H9 (cell line): ENCODE measurements at regions not wholly inside any gene's neighbourhood (a gene's known extent, or its start where the extent isn't known, plus 50 kb on each side); places are given as distances from the start of the nearest gene placed in this dataset.
"Not testable (repeated sequence)": the region's sequence is repeated elsewhere in the genome, so short reads cannot be mapped to it uniquely, and the experiment has no call there.

Experiments
- DNase-seq: peaks from one replicate; pipeline ENCODE4 v3.0.0-alpha.2; 2017
- H2AFZ ChIP-seq: one replicate; pipeline ENCODE4 v1.6.1; 2013; ENCODE audit warnings: mild to moderate bottlenecking, low read length, control low read depth, moderate library complexity
- H2AK5ac ChIP-seq: 2 replicates; pipeline ENCODE4 v1.6.1; 2013; ENCODE audit warnings: low read length, control low read depth, mixed read lengths; ENCODE audit not compliant: insufficient read length
- H2BK120ac ChIP-seq: one replicate; pipeline ENCODE4 v1.6.1; 2013; ENCODE audit warnings: low read depth, mild to moderate bottlenecking, low read length, control low read depth, inconsistent platforms; ENCODE audit not compliant: poor library complexity, severe bottlenecking
- H2BK12ac ChIP-seq: 2 replicates; pipeline ENCODE4 v1.6.1; 2013; ENCODE audit warnings: low read length, control low read depth, mixed read lengths, low read depth; ENCODE audit not compliant: insufficient read length
- H2BK15ac ChIP-seq: 2 replicates; pipeline ENCODE4 v1.6.1; 2013; ENCODE audit warnings: low read depth, low read length, control low read depth
- H2BK20ac ChIP-seq: one replicate; pipeline ENCODE4 v1.6.1; 2013; ENCODE audit warnings: low read depth, mild to moderate bottlenecking, low read length, control low read depth, inconsistent platforms; ENCODE audit not compliant: poor library complexity, severe bottlenecking
- H2BK5ac ChIP-seq: 2 replicates; pipeline ENCODE4 v1.6.1; 2013; ENCODE audit warnings: low read length, control low read depth, mixed read lengths; ENCODE audit not compliant: insufficient read length
- H3K14ac ChIP-seq: 2 replicates; pipeline ENCODE4 v1.6.1; 2013; ENCODE audit warnings: low read length, control low read depth; ENCODE audit not compliant: insufficient read depth
- H3K18ac ChIP-seq: 2 replicates; pipeline ENCODE4 v1.6.1; 2013; ENCODE audit warnings: low read depth, mild to moderate bottlenecking, mixed read lengths, low read length, control low read depth; ENCODE audit not compliant: insufficient read length
- H3K23ac ChIP-seq: 2 replicates; pipeline ENCODE4 v1.6.1; 2013; ENCODE audit warnings: low read length, control low read depth, mixed read lengths, low read depth; ENCODE audit not compliant: insufficient read length
- H3K23me2 ChIP-seq: 2 replicates; pipeline ENCODE4 v1.6.1; 2013; ENCODE audit warnings: low read depth, mild to moderate bottlenecking, mixed read lengths, low read length, control low read depth; ENCODE audit not compliant: insufficient read length, poor library complexity, severe bottlenecking
- H3K27ac ChIP-seq: 2 replicates; pipeline ENCODE4 v1.5.1; 2013; ENCODE audit warnings: low read length, control low read depth, mixed read lengths, low read depth; ENCODE audit not compliant: insufficient read length
- H3K27me3 ChIP-seq: 2 replicates; pipeline ENCODE4 v1.6.1; 2013; ENCODE audit warnings: low read length, control low read depth, inconsistent platforms; ENCODE audit not compliant: insufficient read depth
- H3K4ac ChIP-seq: 2 replicates; pipeline ENCODE4 v1.6.1; 2013; ENCODE audit warnings: low read depth, mild to moderate bottlenecking, control low read depth, inconsistent platforms, low read length, moderate library complexity
- H3K4me1 ChIP-seq: 2 replicates; pipeline ENCODE4 v1.6.1; 2013; ENCODE audit warnings: low read length, control low read depth, inconsistent platforms; ENCODE audit not compliant: insufficient read depth
- H3K4me2 ChIP-seq: 2 replicates; pipeline ENCODE4 v1.6.1; 2013; ENCODE audit warnings: low read length, control low read depth, mixed read lengths; ENCODE audit not compliant: insufficient read length, insufficient read depth
- H3K56ac ChIP-seq: 2 replicates; pipeline ENCODE4 v1.6.1; 2013; ENCODE audit warnings: low read depth, mild to moderate bottlenecking, mixed read lengths, low read length, control low read depth; ENCODE audit not compliant: insufficient read length
- H3K79me1 ChIP-seq: 2 replicates; pipeline ENCODE4 v1.6.1; 2013; ENCODE audit warnings: low read depth, mild to moderate bottlenecking, moderate library complexity, low read length, control low read depth, inconsistent platforms; ENCODE audit not compliant: insufficient read depth, poor library complexity, severe bottlenecking
- H3K79me2 ChIP-seq: 2 replicates; pipeline ENCODE4 v1.6.1; 2013; ENCODE audit warnings: low read length, control low read depth, inconsistent platforms; ENCODE audit not compliant: insufficient read depth
- H3K9ac ChIP-seq: 2 replicates; pipeline ENCODE4 v1.6.1; 2013; ENCODE audit warnings: low read length, control low read depth, mixed read lengths; ENCODE audit not compliant: insufficient read length; ENCODE audit errors: extremely low read depth
- H3K9me3 ChIP-seq: one replicate; pipeline ENCODE4 v1.6.1; 2013; ENCODE audit warnings: low read depth, low read length, inconsistent platforms; ENCODE audit not compliant: control insufficient read depth
- H3T11ph ChIP-seq: one replicate; pipeline ENCODE4 v1.6.1; 2013; ENCODE audit warnings: mild to moderate bottlenecking, low read length, control low read depth, inconsistent platforms
- H4K20me1 ChIP-seq: one replicate; pipeline ENCODE4 v1.6.1; 2013; ENCODE audit not compliant: control insufficient read depth, insufficient read length, insufficient read depth
- H4K5ac ChIP-seq: 2 replicates; pipeline ENCODE4 v1.6.1; 2013; ENCODE audit warnings: low read depth, mild to moderate bottlenecking, mixed read lengths, low read length, control low read depth; ENCODE audit not compliant: insufficient read length
- H4K8ac ChIP-seq: replicated peaks from 2 replicates; pipeline ENCODE4 v1.6.1; 2013; ENCODE audit warnings: low read length, control low read depth, mixed read lengths, low read depth; ENCODE audit not compliant: insufficient read length
- H4K91ac ChIP-seq: 2 replicates; pipeline ENCODE4 v1.6.1; 2013; ENCODE audit warnings: low read depth, mild to moderate bottlenecking, moderate library complexity, mixed read lengths, low read length, control low read depth; ENCODE audit not compliant: insufficient read length
- H3K27ac Mint-ChIP-seq, 3 experiments: 2 replicates in 2 of 3; 3 replicates in 1 of 3; pipeline ENCODE4 v1.8.0; 2020 to 2021; ENCODE audit warnings: mixed read lengths in 3 of 3, mild to moderate bottlenecking in 1 of 3, moderate library complexity in 1 of 3
- H3K27me3 Mint-ChIP-seq: 2 replicates; pipeline ENCODE4 v1.8.0; 2021; ENCODE audit warnings: low read depth, mild to moderate bottlenecking, moderate library complexity, mixed read lengths
- H3K36me3 Mint-ChIP-seq, 3 experiments: 2 replicates in 2 of 3; 3 replicates in 1 of 3; pipeline ENCODE4 v1.8.0; 2020 to 2021; ENCODE audit warnings: low read depth in 3 of 3, mixed read lengths in 3 of 3; ENCODE audit not compliant: insufficient read depth in 1 of 3
- H3K4me1 Mint-ChIP-seq, 2 experiments: 2 replicates each; pipeline ENCODE4 v1.8.0; 2020; ENCODE audit warnings: mixed read lengths in 2 of 2
- H3K4me3 Mint-ChIP-seq, 2 experiments: 2 replicates in 1 of 2; 3 replicates in 1 of 2; pipeline ENCODE4 v1.8.0; 2020 to 2021; ENCODE audit warnings: mild to moderate bottlenecking in 2 of 2, mixed read lengths in 2 of 2, moderate library complexity in 1 of 2
- H3K9me3 Mint-ChIP-seq, 2 experiments: 2 replicates in 1 of 2; 3 replicates in 1 of 2; pipeline ENCODE4 v1.8.0; 2020; ENCODE audit warnings: mild to moderate bottlenecking in 2 of 2, mixed read lengths in 2 of 2, moderate library complexity in 1 of 2
- WGBS: extraction: QIAGEN DNeasy Blood & Tissue Kit; methylation state at CpG from one replicate; pipeline ENCODE4 v1.1.7; 2013; ENCODE audit warnings: missing lambda C conversion rate, low lambda C conversion rate, mixed read lengths; ENCODE audit not compliant: insufficient read length; ENCODE audit errors: extremely low coverage; 5-methylcytosine and 5-hydroxymethylcytosine counted together

DNA sequence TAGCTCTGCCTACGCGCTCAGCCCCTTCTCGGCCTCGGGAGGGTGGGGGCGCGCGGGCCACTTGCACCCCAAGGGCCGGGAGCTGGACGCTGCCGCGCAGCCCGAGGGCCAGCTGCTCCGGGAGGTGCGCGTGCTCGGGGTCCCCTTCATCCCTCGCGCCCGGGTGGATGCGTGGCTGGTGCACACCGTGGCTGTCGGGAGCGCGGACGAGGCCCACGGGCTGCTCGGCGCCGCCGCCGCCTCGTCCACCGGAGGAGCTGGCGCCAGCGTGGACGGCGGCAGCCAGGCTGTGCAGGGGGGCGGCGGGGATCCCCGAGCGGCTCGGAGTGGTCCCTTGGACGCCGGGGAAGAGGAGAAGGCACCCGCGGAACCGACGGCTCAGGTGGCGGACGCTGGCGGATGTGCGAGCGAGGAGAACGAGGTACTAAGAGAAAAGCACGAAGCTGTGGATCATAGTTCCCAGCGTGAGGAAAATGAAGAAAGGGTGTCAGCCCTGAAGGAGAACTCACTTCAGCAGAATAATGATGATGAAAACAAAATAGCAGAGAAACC lies 69.8 kb downstream of the PMAIP1 start:
- H3K27ac ChIP-seq, H3K27me3 Mint-ChIP-seq, H4K91ac ChIP-seq, H3K23me2 ChIP-seq, H3K4ac ChIP-seq, H2BK12ac ChIP-seq, H3K18ac ChIP-seq, H3K79me2 ChIP-seq, H4K5ac ChIP-seq, H3K56ac ChIP-seq, H3K4me2 ChIP-seq, H4K20me1 ChIP-seq, H3K4me1 Mint-ChIP-seq, DNase-seq, H2AK5ac ChIP-seq, H3K36me3 Mint-ChIP-seq, H3K4me3 Mint-ChIP-seq, H3T11ph ChIP-seq, H3K9me3 Mint-ChIP-seq, H2BK15ac ChIP-seq, H3K4me1 ChIP-seq, H2BK20ac ChIP-seq, H2BK5ac ChIP-seq, H3K27ac Mint-ChIP-seq, H2AFZ ChIP-seq, H4K8ac ChIP-seq, H3K14ac ChIP-seq, H3K23ac ChIP-seq, H3K9ac ChIP-seq, H3K27me3 ChIP-seq, H3K79me1 ChIP-seq, H3K9me3 ChIP-seq, H2BK120ac ChIP-seq: not testable (repeated sequence)
- WGBS: no CpG with 5 or more reads among the region's 56 CpGs
